IMR-90 (cell line): ENCODE measurements at regions not wholly inside any gene's neighbourhood (a gene's known extent, or its start where the extent isn't known, plus 50 kb on each side); places are given as distances from the start of the nearest gene placed in this dataset.
A peak's percentile ranks its signal among the peaks of the same experiment; 100 is the strongest.

Experiments used
- ATAC-seq: fragments of 200-7000 bp; cut with Tn5 transposase; 2 replicates; pipeline ENCODE4 v1.9.1; 2020; ENCODE audit warnings: low read depth, mild to moderate bottlenecking, moderate library complexity
- BruUV-seq: library from RNA; stranded (reverse); fragments of 400-500 nt; replicated peaks from 2 replicates; lab custom pipeline; 2021; lab: Mats Ljungman, UMichigan
- CTCF ChIA-PET: fragments of 300-600 bp; formaldehyde crosslinking; extraction: SDS; loops from one replicate; lab custom pipeline; 2021; ENCODE audit warnings: antibody characterized with exemption; lab: Yijun Ruan, JAX
- POLR2A ChIA-PET: fragments of 300-600 bp; sonication (Branson Sonifier 250); formaldehyde crosslinking; loops from one replicate; lab custom pipeline; 2022; ENCODE audit warnings: antibody characterized with exemption; ENCODE audit not compliant: unreplicated experiment; lab: Charles Lee
- DNase-seq: peaks from one replicate; pipeline ENCODE4 v3.0.0; 2013
- H2AFZ ChIP-seq: replicated peaks from 2 replicates; pipeline ENCODE3; 2013; ENCODE audit warnings: low read length, mild to moderate bottlenecking; ENCODE audit not compliant: poor library complexity
- H2AK5ac ChIP-seq: 2 replicates; pipeline ENCODE4 v1.6.1; 2013; ENCODE audit warnings: low read depth, low read length, inconsistent platforms
- H2AK9ac ChIP-seq: replicated peaks from 2 replicates; pipeline ENCODE3; 2013; ENCODE audit warnings: mild to moderate bottlenecking, low read depth, low read length, moderate library complexity; ENCODE audit not compliant: poor library complexity
- H2BK120ac ChIP-seq: 2 replicates; pipeline ENCODE4 v1.6.1; 2013; ENCODE audit warnings: low read depth, low read length, inconsistent platforms
- H2BK15ac ChIP-seq: 3 replicates; pipeline ENCODE4 v1.6.1; 2013; ENCODE audit warnings: low read depth, low read length, inconsistent platforms
- H2BK20ac ChIP-seq: 2 replicates; pipeline ENCODE4 v1.6.1; 2013; ENCODE audit warnings: low read depth, mild to moderate bottlenecking, inconsistent platforms, low read length, moderate library complexity
- H2BK5ac ChIP-seq: 2 replicates; pipeline ENCODE4 v1.6.1; 2013; ENCODE audit warnings: mild to moderate bottlenecking, low read depth, low read length, inconsistent platforms; ENCODE audit not compliant: poor library complexity, severe bottlenecking
- H3K14ac ChIP-seq: replicated peaks from 2 replicates; pipeline ENCODE4 v1.6.1; 2013; ENCODE audit warnings: low read depth, low read length, inconsistent platforms
- H3K18ac ChIP-seq: 2 replicates; pipeline ENCODE4 v1.6.1; 2013; ENCODE audit warnings: low read depth, low read length, control low read depth
- H3K23ac ChIP-seq: 2 replicates; pipeline ENCODE4 v1.6.1; 2013; ENCODE audit warnings: low read depth, low read length, inconsistent platforms
- H3K27ac ChIP-seq: 2 replicates; pipeline ENCODE4 v1.5.1; 2013; ENCODE audit warnings: mild to moderate bottlenecking, control low read depth, low read length; ENCODE audit not compliant: insufficient read depth
- H3K27me3 ChIP-seq: 2 replicates; pipeline ENCODE4 v1.6.1; 2013; ENCODE audit warnings: low read length; ENCODE audit not compliant: control insufficient read depth, insufficient read depth
- H3K36me3 ChIP-seq: 2 replicates; pipeline ENCODE4 v1.6.1; 2013; ENCODE audit warnings: low read length, mixed read lengths; ENCODE audit not compliant: control insufficient read depth, insufficient read depth
- H3K4ac ChIP-seq: 2 replicates; pipeline ENCODE4 v1.6.1; 2013; ENCODE audit warnings: low read depth, low read length, inconsistent platforms
- H3K4me1 ChIP-seq: 2 replicates; pipeline ENCODE4 v1.6.1; 2013; ENCODE audit warnings: low read length, mixed read lengths; ENCODE audit not compliant: control insufficient read depth, insufficient read depth
- H3K4me2 ChIP-seq: 2 replicates; pipeline ENCODE4 v1.6.1; 2013; ENCODE audit warnings: low read depth, mild to moderate bottlenecking, control low read depth, low read length, moderate library complexity
- H3K4me3 ChIP-seq: 2 replicates; pipeline ENCODE4 v1.5.1; 2013; ENCODE audit warnings: low read depth, mild to moderate bottlenecking, control low read depth, low read length, moderate library complexity; ENCODE audit not compliant: insufficient read depth
- H3K56ac ChIP-seq: 2 replicates; pipeline ENCODE4 v1.6.1; 2013; ENCODE audit warnings: low read length, inconsistent platforms; ENCODE audit not compliant: insufficient read depth; ENCODE audit errors: extremely low read depth
- H3K79me1 ChIP-seq, 2 experiments: 2 replicates each; pipeline ENCODE4 v1.6.1; 2013; ENCODE audit warnings: low read length in 2 of 2, inconsistent platforms in 1 of 2, low read depth in 1 of 2
- H3K9ac ChIP-seq: 2 replicates; pipeline ENCODE4 v1.6.1; 2013; ENCODE audit warnings: low read depth, low read length, control low read depth
- H3K9me1 ChIP-seq: 2 replicates; pipeline ENCODE4 v1.6.1; 2013; ENCODE audit warnings: low read length, inconsistent platforms; ENCODE audit not compliant: insufficient read depth
- H3K9me3 ChIP-seq: 2 replicates; pipeline ENCODE4 v1.6.1; 2013; ENCODE audit warnings: low read length; ENCODE audit not compliant: control insufficient read depth, insufficient read depth
- H4K20me1 ChIP-seq: 2 replicates; pipeline ENCODE4 v1.6.1; 2013; ENCODE audit warnings: low read length, inconsistent platforms; ENCODE audit not compliant: insufficient read depth
- H4K5ac ChIP-seq: 2 replicates; pipeline ENCODE4 v1.6.1; 2013; ENCODE audit warnings: mild to moderate bottlenecking, low read depth, low read length, control low read depth
- H4K8ac ChIP-seq, 2 experiments: 2 replicates each; pipeline ENCODE4 v1.6.1; 2013; ENCODE audit warnings: low read depth in 2 of 2, low read length in 2 of 2, control low read depth in 1 of 2, inconsistent platforms in 1 of 2
- H4K91ac ChIP-seq: 2 replicates; pipeline ENCODE4 v1.6.1; 2013; ENCODE audit warnings: low read depth, low read length, inconsistent platforms; ENCODE audit not compliant: insufficient read depth
- BHLHE40 ChIP-seq: fragments of 150-350 bp; IDR thresholded peaks from 2 replicates; pipeline ENCODE4 v1.6.1; 2016; ENCODE audit warnings: mild to moderate bottlenecking, low read depth, low read length
- CEBPB ChIP-seq: IDR thresholded peaks from 2 replicates; pipeline ENCODE4 v1.6.1; 2012; ENCODE audit warnings: low read depth, low read length, improper control_type of control experiment
- CHD1 ChIP-seq: IDR thresholded peaks from 2 replicates; pipeline ENCODE4 v1.6.1; 2012; ENCODE audit warnings: low read depth, low read length, improper control_type of control experiment
- CTCF ChIP-seq: conservative IDR thresholded peaks from 2 replicates; pipeline ENCODE4 v1.5.1; 2012; ENCODE audit warnings: mild to moderate bottlenecking, low read depth, low read length, improper control_type of control experiment
- ELK1 ChIP-seq: fragments of 150-350 bp; IDR thresholded peaks from 2 replicates; pipeline ENCODE4 v1.6.1; 2016; ENCODE audit warnings: low read depth, mild to moderate bottlenecking, low read length, moderate library complexity, borderline replicate concordance
- FOS ChIP-seq: fragments of 150-350 bp; IDR thresholded peaks from 2 replicates; pipeline ENCODE4 v1.6.1; 2016; ENCODE audit warnings: low read depth, low read length
- MAFK ChIP-seq: IDR thresholded peaks from 2 replicates; pipeline ENCODE4 v1.6.1; 2012; ENCODE audit warnings: low read depth, low read length, improper control_type of control experiment
- MXI1 ChIP-seq: IDR thresholded peaks from 2 replicates; pipeline ENCODE4 v1.6.1; 2012; ENCODE audit warnings: low read depth, mild to moderate bottlenecking, low read length, moderate library complexity, borderline replicate concordance
- POLR2A ChIP-seq: IDR thresholded peaks from 2 replicates; pipeline ENCODE4 v1.6.1; 2012; ENCODE audit warnings: mild to moderate bottlenecking, low read depth, low read length
- RAD21 ChIP-seq: IDR thresholded peaks from 2 replicates; pipeline ENCODE4 v1.6.1; 2012; ENCODE audit warnings: low read length, improper control_type of control experiment
- RCOR1 ChIP-seq: IDR thresholded peaks from 2 replicates; pipeline ENCODE4 v1.6.1; 2012; ENCODE audit warnings: mild to moderate bottlenecking, low read length, improper control_type of control experiment; ENCODE audit not compliant: insufficient replicate concordance
- USF2 ChIP-seq: fragments of 150-350 bp; IDR thresholded peaks from 2 replicates; pipeline ENCODE4 v1.6.1; 2017; ENCODE audit warnings: mild to moderate bottlenecking, antibody characterized with exemption, low read length, low read depth
- WGBS, 2 experiments: methylation state at CpG; one replicate each; pipeline versions ENCODE4 v1.1.5 to v1.1.7; 2013; ENCODE audit warnings: missing lambda C conversion rate in 2 of 2; ENCODE audit not compliant: insufficient read length in 1 of 2; ENCODE audit errors: extremely low coverage in 2 of 2; 5-methylcytosine and 5-hydroxymethylcytosine counted together
- dilution Hi-C: fragments of 300-500 bp; cut with HindIII; formaldehyde crosslinking; loops from one replicate; pipeline ENCODE4 v1.14.3; 2018; ENCODE audit warnings: low sequenced_read_pairs; ENCODE audit not compliant: unreplicated experiment
- in situ Hi-C: fragments of 300-500 bp; cut with MboI; formaldehyde crosslinking; loops from 3 replicates; pipeline ENCODE4 v1.14.3; 2019; ENCODE audit warnings: low sequenced_read_pairs, inconsistent platforms, mixed read lengths
- intact Hi-C: fragments of 100-400 bp; cut with micrococcal nuclease; formaldehyde crosslinking; loops from 2 replicates; pipeline ENCODE4 v1.10.0; 2022

GRCh38 chr12:104852102-104852501 is 106.0 kb downstream of the SLC41A2 start:
- no peaks in the 10 kb centered on the region for H3K4me1 ChIP-seq
- no peak overlapping the region for H3K14ac ChIP-seq
- no TSS peak for BruUV-seq
- H3K4ac ChIP-seq = no peak overlapping the region
- CTCF ChIA-PET = no interaction called here
- H3K4me3 ChIP-seq = no peak overlapping the region
- no peak overlapping the region for H3K27ac ChIP-seq
- dilution Hi-C loops = no loop called here
- H2AK9ac ChIP-seq = no peak overlapping the region
- no peak overlapping the region for H3K56ac ChIP-seq
- no peak overlapping the region for H4K91ac ChIP-seq
- TF ChIP-seq RAD21 (no peak), USF2 (no peak), CTCF (no peak), POLR2A (no peak), ELK1 (no peak), CHD1 (no peak), RCOR1 (no peak), MXI1 (no peak), MAFK (no peak), CEBPB (no peak), BHLHE40 (no peak), FOS (no peak)
- H4K20me1 ChIP-seq = no peaks in the 10 kb centered on the region
- H3K9ac ChIP-seq = no peak overlapping the region
- no peak overlapping the region for H3K18ac ChIP-seq
- no peaks in the 10 kb centered on the region for H3K36me3 ChIP-seq
- in situ Hi-C loops = no loop called here
- H4K8ac ChIP-seq = no peak overlapping the region
- H3K9me3 ChIP-seq = no peaks in the 10 kb centered on the region
- H2AFZ ChIP-seq = no peak overlapping the region
- H3K27me3 ChIP-seq = no peaks in the 10 kb centered on the region
- H3K4me2 ChIP-seq = no peak overlapping the region
- no peak overlapping the region for H2BK20ac ChIP-seq
- H3K23ac ChIP-seq = no peak overlapping the region
- no peaks in the 10 kb centered on the region for H3K79me1 ChIP-seq
- POLR2A ChIA-PET = no interaction called here
- H2AK5ac ChIP-seq = no peak overlapping the region
- no peak overlapping the region for H2BK5ac ChIP-seq
- no CpG with 5 or more reads among the region's 2 CpGs for WGBS, 2 experiments
- H2BK120ac ChIP-seq = no peak overlapping the region
- intact Hi-C loops = loop anchor here (10.0 kb wide), 1 partner anchor 167 kb away; no protein-coding TSS in a partner anchor
- H3K9me1 ChIP-seq = no peaks in the 10 kb centered on the region
- DNase-seq = peak; percentile 41
- ATAC-seq = peak; percentile 70
- no peak overlapping the region for H2BK15ac ChIP-seq
- no peak overlapping the region for H4K5ac ChIP-seq
